ENCODE measurements at regions not wholly inside any gene's neighbourhood (a gene's known extent, or its start where the extent isn't known, plus 50 kb on each side); places are given as distances from the start of the nearest gene placed in this dataset.

DNA sequence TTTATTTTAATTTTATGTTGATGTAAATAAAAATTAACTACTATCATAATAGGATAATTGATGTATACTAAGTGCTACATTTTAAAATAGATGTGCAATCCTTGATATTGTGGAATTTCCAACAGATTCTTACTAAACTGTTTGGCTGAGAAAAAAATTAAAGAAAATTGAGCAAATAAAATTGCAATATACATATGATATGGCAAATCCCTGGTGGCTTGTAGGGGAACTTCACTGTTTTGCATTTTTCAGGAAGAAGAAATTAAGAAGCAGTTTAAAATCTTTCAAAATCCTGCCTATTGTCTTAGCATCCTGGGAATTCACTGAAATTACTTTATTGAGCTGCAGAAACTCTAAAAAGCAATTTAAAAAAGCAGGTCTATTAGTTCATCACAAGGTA is 191.4 kb upstream of the ADGRB3 start:
- TF ChIP-seq, protein P1, sequence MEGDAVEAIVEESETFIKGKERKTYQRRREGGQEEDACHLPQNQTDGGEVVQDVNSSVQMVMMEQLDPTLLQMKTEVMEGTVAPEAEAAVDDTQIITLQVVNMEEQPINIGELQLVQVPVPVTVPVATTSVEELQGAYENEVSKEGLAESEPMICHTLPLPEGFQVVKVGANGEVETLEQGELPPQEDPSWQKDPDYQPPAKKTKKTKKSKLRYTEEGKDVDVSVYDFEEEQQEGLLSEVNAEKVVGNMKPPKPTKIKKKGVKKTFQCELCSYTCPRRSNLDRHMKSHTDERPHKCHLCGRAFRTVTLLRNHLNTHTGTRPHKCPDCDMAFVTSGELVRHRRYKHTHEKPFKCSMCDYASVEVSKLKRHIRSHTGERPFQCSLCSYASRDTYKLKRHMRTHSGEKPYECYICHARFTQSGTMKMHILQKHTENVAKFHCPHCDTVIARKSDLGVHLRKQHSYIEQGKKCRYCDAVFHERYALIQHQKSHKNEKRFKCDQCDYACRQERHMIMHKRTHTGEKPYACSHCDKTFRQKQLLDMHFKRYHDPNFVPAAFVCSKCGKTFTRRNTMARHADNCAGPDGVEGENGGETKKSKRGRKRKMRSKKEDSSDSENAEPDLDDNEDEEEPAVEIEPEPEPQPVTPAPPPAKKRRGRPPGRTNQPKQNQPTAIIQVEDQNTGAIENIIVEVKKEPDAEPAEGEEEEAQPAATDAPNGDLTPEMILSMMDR (IDR thresholded peaks at IDR 0.05; ENCODE audit: borderline replicate concordance, extremely low read depth, insufficient read depth), result no peak
- H3K9ac ChIP-seq (ENCODE audit: low read length in 3 of 3), result no peak overlapping the region
- DNase-seq (no peak), FAIRE-seq (no peak)
- intact Hi-C loops (cut with DNase I), result no loop called here
- no peaks in the 10 kb centered on the region for H3K36me3 ChIP-seq (ENCODE audit: control insufficient read depth in 2 of 3, insufficient read depth in 3 of 3, low read length in 3 of 3)
- H3K4me3 ChIP-seq (ENCODE audit: low read length in 3 of 3), result no peak overlapping the region
- H3K27ac ChIP-seq (ENCODE audit: low read depth in 2 of 2, low read length in 2 of 2), result no peak overlapping the region
- no peaks in the 10 kb centered on the region for H3K4me1 ChIP-seq (ENCODE audit: control insufficient read depth in 2 of 3, insufficient read depth in 2 of 3, low read depth in 1 of 3, low read length in 3 of 3)
- H3K9me3 ChIP-seq (ENCODE audit: control insufficient read depth in 2 of 3, insufficient read depth in 1 of 3, low read length in 3 of 3), result no peaks in the 10 kb centered on the region
- no peaks in the 10 kb centered on the region for H3K27me3 ChIP-seq (ENCODE audit: control insufficient read depth, insufficient read depth, low read length)

DNA sequence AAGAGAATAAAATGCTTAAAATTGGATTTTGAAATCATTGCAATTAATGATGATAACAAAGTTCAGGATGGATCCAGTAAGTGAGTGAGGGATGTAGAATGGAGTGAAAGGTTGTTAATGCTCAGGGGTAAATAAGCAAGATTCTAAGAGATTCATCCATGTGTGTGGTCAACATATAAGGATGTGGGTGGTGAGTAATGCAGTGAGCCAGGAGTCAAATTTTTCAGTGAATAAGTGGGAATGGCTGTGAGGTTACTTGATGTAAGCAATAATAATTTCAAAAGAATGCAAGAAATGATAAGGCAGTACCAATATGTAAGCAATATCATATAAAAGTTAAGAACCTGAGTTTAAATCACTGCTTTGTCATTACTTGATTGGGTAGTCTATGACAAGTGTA is 207.5 kb upstream of the ADGRB3 start:
- intact Hi-C loops (cut with DNase I), result no loop called here
- Histone ChIP-seq H3K4me3 (ENCODE audit: low read length in 3 of 3) (no peak overlapping the region), H3K27ac (ENCODE audit: low read depth in 2 of 2, low read length in 2 of 2) (no peak overlapping the region), H3K4me1 (ENCODE audit: control insufficient read depth in 2 of 3, insufficient read depth in 2 of 3, low read depth in 1 of 3, low read length in 3 of 3) (no peaks in the 10 kb centered on the region), H3K27me3 (ENCODE audit: control insufficient read depth, insufficient read depth, low read length) (no peaks in the 10 kb centered on the region), H3K36me3 (ENCODE audit: control insufficient read depth in 2 of 3, insufficient read depth in 3 of 3, low read length in 3 of 3) (no peaks in the 10 kb centered on the region), H3K9ac (ENCODE audit: low read length in 3 of 3) (no peak overlapping the region), H3K9me3 (ENCODE audit: control insufficient read depth in 2 of 3, insufficient read depth in 1 of 3, low read length in 3 of 3) (no peaks in the 10 kb centered on the region)
- FAIRE-seq (no peak), DNase-seq (no peak)
- TF ChIP-seq, protein P1 (IDR thresholded peaks at IDR 0.05; ENCODE audit: borderline replicate concordance, extremely low read depth, insufficient read depth), result no peak

DNA sequence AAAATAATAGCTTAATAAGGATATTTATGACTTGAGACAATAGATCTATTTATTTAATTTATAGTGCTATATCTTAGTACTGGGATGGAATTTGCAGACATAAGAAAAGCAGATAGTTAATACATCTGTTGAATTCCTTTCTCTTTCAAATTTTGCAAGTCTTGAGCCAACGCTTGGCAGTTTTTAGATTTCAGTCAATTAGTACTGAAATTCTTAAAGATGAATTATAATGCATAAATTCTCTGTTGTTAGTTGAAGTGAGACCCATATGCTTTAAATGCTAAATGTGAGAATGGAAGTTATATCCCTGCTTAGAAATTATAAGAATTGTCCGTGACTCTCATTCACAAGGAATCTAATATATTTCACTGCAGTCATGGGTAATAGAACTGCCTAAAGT is 225.1 kb upstream of the ADGRB3 start:
- Histone ChIP-seq H3K27ac (ENCODE audit: low read depth in 2 of 2, low read length in 2 of 2) (no peak overlapping the region), H3K27me3 (ENCODE audit: control insufficient read depth, insufficient read depth, low read length) (no peaks in the 10 kb centered on the region), H3K9ac (ENCODE audit: low read length in 3 of 3) (no peak overlapping the region), H3K9me3 (ENCODE audit: control insufficient read depth in 2 of 3, insufficient read depth in 1 of 3, low read length in 3 of 3) (no peaks in the 10 kb centered on the region), H3K4me1 (ENCODE audit: control insufficient read depth in 2 of 3, insufficient read depth in 2 of 3, low read depth in 1 of 3, low read length in 3 of 3) (no peaks in the 10 kb centered on the region), H3K4me3 (ENCODE audit: low read length in 3 of 3) (no peak overlapping the region), H3K36me3 (ENCODE audit: control insufficient read depth in 2 of 3, insufficient read depth in 3 of 3, low read length in 3 of 3) (no peaks in the 10 kb centered on the region)
- intact Hi-C loops (cut with DNase I), result no loop called here
- TF ChIP-seq, protein P1 (IDR thresholded peaks at IDR 0.05; ENCODE audit: borderline replicate concordance, extremely low read depth, insufficient read depth), result no peak
- FAIRE-seq (no peak), DNase-seq (no peak)

DNA sequence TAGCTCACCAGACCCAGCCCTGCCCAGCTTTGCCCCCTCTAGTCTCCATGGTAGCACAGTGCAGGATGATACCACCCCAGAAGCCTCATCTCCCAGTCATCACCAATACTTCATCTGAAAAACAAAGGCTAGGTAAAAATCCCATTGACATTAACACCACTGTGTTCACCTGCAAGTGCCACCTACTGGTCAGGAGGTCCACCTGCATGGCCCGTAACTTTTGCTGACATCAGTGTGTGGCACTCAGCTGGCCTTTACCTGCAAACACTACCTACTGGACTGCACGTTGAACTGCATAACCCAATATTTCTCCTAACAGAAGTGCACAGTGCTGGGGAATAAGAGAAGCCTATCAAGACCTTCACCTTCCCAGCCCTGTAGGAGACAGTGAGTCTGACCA is 234.7 kb upstream of the ADGRB3 start:
- H3K4me1 ChIP-seq (ENCODE audit: control insufficient read depth in 2 of 3, insufficient read depth in 2 of 3, low read depth in 1 of 3, low read length in 3 of 3), result no peaks in the 10 kb centered on the region
- H3K9ac ChIP-seq (ENCODE audit: low read length in 3 of 3), result no peak overlapping the region
- H3K27me3 ChIP-seq (ENCODE audit: control insufficient read depth, insufficient read depth, low read length), result no peaks in the 10 kb centered on the region
- DNase-seq, result no peak
- TF ChIP-seq, protein P1 (IDR thresholded peaks at IDR 0.05; ENCODE audit: borderline replicate concordance, extremely low read depth, insufficient read depth), result no peak
- no peak overlapping the region for H3K27ac ChIP-seq (ENCODE audit: low read depth in 2 of 2, low read length in 2 of 2)
- FAIRE-seq, result no peak
- no peaks in the 10 kb centered on the region for H3K36me3 ChIP-seq (ENCODE audit: control insufficient read depth in 2 of 3, insufficient read depth in 3 of 3, low read length in 3 of 3)
- intact Hi-C loops (cut with DNase I), result no loop called here
- H3K9me3 ChIP-seq (ENCODE audit: control insufficient read depth in 2 of 3, insufficient read depth in 1 of 3, low read length in 3 of 3), result peaks cover 0 to 12% (median 0%) of the 10 kb centered on the region in 3 donors
- no peak overlapping the region for H3K4me3 ChIP-seq (ENCODE audit: low read length in 3 of 3)
